NCI-H226 (cell line): ENCODE measurements at regions not wholly inside any gene's neighbourhood (a gene's known extent, or its start where the extent isn't known, plus 50 kb on each side); places are given as distances from the start of the nearest gene placed in this dataset.
A peak's percentile ranks its signal among the peaks of the same experiment; 100 is the strongest.

Source experiments
- DNase-seq: peaks from one replicate; pipeline ENCODE4 v3.0.0-alpha.2; 2015

GRCh38 chr9:26296910-26297572 is 595.6 kb downstream of the CAAP1 start:
- peak; percentile 52 for DNase-seq

- DNase-seq, result peak; percentile 69
Observed at GRCh38 chr9:26292943-26293342, 599.7 kb downstream of the CAAP1 start.

- DNase-seq, result no peak
Observed at GRCh38 chr9:26271495-26272122, 593.4 kb upstream of the TUSC1 start.

DNA sequence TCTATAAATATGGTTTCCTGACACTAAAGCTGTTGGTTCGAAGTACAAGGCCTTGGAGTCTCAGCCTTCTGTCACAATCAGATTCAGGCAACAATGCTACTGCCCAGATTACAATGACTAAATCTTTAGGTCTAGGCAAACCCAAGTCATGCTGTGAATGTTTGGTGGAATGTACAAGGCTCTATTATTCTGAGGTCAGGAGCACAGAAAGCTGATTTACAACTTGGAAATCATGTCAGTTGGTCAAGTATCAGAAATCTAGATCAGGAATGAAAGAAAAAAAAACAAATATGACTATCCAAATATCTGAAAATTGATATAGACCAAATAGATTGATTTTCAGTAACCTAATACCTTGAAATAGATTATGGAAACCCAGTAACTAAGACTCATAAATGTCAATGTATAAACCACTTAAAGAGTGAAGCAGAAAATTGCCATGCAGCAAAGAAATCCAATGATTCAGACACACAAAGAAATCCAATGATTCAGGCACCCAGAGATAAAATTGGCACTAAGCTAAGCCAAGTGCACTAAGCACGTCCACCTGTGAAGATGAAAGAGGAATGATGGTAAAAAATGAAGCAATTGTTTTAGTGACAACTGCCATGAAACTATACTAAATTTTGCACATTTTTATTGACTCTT is 588.0 kb upstream of the TUSC1 start:
- DNase-seq, result no peak

DNA sequence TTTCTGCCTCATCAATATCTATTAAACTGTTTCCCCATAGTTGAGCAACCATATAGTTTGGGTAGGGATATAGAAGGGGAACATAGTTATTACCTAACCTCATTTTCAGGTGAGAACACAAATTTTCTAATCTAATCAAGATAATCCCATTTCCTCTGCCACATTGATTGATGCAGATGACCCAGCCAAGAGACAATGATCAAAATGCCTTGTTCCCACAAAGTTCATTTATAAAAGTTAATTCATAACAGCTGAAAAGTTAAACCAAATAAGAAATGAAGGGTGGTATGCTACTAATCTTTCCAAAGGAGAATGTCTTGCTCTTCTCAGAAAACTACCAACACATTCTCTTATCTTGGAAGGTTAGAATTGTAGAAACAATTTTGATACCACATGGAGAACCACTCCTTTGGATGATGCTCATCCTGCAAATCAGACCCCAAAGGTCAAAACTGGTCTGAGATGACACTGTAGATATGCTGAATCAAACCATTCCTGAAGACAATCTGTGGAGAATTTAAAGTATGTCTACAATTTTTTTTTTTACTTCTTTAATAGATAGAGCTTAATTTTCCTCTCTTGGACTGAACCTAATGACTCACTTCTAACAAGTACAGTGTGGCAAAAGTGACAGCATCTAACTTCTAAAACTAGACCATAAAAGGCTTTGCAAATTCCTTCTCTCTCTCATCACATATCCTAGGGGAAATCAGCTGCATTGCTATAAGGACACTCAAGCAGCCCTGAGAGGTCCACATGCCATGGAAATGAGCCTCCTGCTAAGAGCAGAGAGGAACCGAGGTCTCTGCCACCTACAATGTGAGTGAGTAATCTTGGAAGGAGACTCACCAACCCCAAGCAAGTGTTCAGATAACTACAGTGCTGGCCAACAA is 586.7 kb upstream of the TUSC1 start:
- DNase-seq, result peak; percentile 75

DNA sequence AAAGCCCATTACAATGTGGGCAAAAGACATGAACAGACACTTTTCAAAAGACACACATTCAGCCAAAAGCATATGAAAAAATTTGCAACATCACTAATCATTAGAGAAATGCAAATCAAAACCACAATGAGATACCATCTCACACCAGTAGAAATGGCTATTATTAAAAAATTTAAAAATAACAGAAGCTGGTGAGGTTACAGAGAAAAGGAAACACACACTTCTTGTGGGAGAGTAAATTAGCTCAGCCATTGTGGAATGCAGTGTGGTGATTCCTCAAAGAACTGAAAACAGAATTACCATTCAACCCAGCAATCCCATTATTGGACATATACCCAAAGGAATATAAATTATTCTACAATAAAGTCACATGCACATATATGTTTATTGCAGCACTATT is 585.2 kb upstream of the TUSC1 start:
- DNase-seq, result peak; percentile 16

DNA sequence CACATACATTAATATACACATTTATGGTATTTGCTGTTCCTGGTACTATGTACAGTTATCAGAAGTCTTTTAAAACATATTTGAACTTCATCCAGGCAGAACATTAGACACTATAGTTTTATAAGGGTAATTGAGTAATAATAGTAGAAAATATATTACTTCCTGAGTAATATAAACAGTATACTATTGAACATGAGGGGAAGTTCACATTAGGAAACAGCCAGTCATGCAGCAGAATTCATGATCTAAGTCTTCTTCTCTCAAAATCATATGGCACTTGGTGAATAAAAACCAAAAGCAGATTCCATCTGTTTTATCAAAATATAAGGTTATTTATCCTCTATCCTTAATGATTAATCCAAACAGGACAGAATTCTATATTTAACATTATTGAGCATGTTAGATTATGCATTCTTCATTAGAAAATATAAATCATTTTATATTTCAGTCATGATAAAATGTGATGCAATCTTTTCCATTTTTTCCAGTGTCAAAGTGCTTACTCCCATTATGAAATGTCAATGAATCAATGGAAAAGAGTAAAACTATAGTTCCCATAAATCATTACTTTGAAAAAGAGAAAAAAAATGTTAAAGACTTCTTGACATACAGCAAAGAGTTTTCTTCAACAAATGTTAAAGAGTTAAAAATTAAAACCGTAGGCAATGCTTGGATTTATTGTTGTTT is 584.3 kb upstream of the TUSC1 start:
- no peak for DNase-seq

- DNase-seq, result peak; percentile 84
Observed at GRCh38 chr9:26261503-26262330, 583.5 kb upstream of the TUSC1 start.

DNA sequence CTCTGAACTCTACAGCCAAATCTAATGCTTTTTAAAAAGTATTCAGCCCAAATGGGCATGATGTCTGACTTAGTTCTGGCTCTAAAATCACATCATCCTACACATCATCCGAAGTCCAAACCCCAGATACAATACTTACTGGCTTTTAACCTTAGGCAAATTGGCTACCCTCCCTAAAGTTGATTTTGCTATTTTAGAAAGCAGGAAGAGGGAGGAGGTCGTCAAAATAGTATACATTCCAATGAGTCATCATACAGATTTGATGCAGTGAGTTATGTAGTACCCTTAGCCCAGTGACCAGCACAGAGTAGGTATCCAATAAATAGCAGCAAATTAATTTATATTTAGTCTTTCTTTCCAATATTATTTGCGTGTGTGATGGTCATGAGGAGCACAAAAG is 582.0 kb upstream of the TUSC1 start:
- DNase-seq, result peak; percentile 56

DNA sequence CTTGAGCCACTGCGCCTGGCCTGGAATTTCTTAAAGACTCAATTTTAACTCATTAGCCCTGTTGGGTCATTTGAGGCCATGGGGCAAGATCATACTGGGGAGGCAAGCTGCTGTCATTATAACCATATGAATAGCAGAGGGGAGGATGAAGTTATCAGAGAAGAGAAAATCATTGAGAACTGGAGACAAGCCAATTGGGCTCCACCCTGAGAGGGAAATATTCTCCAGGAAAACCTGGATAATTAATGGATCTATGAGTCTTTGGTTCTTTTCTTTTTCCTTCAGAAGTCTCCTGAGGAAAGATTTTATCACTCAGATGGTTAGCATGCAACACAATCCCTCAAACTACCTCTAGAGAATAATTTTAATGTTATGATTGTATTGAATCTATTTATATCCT is 569.6 kb upstream of the TUSC1 start:
- no peak for DNase-seq

DNA sequence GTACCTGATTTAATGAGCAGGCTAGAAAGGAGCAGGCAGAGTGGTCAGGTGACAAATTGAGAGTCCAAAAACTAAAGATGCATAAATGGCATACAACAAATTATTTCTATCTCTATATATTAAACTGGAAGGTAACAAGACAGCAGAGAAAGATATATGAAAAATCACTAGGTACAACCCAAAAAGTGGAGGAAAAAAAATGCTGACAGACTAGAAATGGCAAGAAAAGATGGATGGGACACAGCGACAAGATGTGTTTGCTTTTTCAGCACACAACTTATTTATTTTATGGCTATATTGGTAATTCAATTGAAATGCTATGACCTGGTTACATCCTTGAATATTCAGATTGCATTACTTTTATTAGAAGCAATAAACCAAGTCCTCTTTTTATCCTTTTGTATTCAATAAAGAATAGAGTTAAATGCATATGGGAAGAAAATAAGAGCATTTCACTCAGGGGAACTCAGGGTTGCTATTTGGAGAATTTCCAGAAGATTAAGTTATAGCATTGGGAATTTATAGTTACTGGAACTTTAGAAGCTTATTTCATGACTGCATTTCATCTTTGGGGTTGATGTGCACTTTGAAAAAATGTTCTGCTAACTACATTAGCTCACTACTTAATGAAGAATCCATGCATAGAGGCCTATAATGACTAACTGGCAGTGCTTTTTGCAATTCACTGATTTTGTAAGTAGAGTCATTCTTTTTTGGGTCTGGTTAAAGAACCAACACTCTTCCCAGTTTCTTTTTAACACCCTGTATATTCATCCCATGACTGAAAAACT is 566.6 kb upstream of the TUSC1 start:
- no peak for DNase-seq

DNA sequence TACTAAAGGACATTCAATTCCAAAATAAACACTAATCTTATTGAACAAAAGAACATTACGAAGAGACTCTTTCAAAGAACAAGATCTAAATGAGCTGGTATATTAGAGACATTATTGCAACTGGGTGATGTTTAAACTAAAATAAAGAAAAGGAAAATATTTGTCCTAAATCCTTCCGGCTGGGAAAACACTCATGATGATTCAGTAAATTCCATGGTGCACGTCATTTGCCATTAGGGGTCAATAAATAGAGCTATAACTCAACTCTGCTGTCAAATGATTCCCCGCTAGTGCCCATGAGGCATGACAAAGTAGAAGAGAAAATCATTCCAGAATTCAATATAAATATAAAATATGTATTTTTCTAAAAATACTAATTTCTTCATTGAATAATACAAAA is 565.5 kb upstream of the TUSC1 start:
- no peak for DNase-seq

DNA sequence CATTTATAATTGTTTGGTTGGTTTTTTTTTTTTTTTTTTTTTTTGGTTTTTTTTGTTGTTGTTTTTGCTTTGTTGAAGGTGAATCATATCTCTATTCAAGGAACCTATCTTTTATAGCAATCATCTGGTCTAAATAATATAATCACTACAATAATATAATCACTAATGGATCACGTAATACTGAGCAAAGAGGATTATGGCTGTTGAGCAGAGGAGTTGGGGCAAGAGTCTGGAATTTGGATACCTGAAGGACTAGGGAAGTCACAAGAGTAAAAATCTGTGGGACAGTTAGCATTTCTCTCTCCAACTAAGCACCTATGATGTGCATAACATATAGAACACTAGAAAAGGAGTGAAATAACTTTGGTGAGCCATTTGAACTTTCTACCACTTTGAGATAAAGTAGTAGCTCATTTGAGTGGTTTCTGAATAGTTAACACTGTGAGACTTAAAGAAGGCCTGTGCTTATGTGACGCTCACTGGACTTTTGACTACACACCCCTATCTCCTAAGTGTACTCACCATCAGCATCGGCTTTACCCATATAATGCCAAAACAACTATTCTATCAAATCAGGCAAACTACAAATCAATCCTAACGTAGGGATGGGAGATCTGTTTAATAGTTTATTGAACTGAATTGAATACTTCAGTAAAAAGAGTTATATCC is 564.9 kb upstream of the TUSC1 start:
- no peak for DNase-seq

DNA sequence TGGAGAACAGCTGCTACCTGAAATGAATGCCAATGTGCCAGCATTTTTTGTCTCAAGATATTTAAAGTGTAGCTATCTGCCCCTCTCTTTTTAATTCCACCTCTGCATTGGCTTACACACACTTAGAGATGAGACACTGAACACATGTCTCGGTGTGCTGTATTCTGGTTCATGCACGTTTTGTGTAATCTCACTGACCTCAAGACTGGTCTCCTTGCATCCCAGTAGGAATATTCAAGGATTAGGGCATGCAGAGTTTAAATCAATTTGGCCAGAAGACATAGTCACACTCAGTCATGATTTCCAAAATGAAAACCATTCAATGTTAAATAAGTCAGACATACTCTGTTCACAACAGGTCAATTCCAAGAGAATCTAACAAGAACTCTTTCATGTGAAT is 561.8 kb upstream of the TUSC1 start:
- DNase-seq, result no peak

GRCh38 chr9:26237256-26237655 is 559.0 kb upstream of the TUSC1 start:
- no peak for DNase-seq

- DNase-seq, result no peak
Observed at GRCh38 chr9:26234865-26235264, 556.6 kb upstream of the TUSC1 start.

GRCh38 chr9:26231391-26231790 is 553.1 kb upstream of the TUSC1 start:
- no peak for DNase-seq

DNA sequence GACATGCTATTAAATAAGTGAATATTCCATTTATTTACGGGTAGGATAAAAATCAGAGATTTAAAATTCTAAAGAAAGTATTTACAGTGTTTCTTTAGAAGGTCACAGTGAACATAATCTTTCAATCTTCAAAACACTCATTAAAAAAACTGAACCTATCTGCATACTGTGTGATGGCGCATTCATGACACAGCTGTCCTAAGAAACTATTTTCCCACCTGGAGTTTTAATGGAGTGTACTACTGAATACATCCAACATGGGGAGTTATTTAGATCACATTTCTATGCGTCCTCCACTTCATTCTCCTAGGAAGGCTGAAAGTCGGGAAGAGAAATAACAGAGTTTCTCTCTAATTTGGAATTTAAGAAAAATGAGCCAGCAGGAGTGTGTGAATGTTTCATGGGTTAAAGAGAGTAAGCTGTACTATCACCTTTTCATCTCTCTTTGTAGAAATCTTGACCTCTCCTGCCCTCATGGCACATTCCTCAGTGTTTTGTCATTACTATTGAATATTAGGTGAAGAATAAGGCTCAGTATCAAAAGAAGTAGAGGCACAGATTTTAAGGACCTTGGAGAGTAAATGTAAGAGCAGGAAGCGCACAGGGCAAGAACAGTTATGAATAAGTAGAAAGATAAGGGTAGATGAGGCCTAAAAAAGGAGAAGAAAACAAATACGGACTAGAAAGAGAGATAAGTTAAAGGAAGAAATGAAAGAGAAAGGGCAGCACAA is 551.2 kb upstream of the TUSC1 start:
- DNase-seq, result no peak

DNA sequence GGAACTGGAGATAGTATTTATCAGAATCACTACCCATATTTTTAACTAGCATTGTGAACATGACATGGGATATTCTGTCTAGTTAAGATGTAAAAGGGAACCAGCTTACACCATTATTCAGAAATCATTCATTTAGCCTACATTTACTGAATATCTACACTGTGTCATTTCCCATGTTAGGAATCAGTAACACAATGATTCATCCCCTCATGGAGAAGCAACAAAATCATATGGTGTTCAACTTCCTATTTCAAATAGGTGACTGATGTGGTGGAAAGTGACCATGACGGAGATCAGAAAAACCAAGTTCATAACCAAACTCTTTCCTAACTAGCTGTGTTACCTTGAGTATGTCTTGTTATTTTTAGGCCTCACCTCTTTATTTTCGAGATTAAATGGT is 550.0 kb upstream of the TUSC1 start:
- DNase-seq, result no peak

GRCh38 chr9:26221290-26221689 is 543.0 kb upstream of the TUSC1 start:
- no peak for DNase-seq
